Stromal cell of bone marrow (primary cell): ENCODE measurements at regions not wholly inside any gene's neighbourhood (a gene's known extent, or its start where the extent isn't known, plus 50 kb on each side); places are given as distances from the start of the nearest gene placed in this dataset.
"Not testable (repeated sequence)": the region's sequence is repeated elsewhere in the genome, so short reads cannot be mapped to it uniquely, and the experiment has no call there.

Experiments used
- DNase-seq: peaks from one replicate; pipeline ENCODE4 v3.0.0-alpha.2; 2012; ENCODE audit warnings: low read depth

- peak; percentile 35 for DNase-seq
These were observed 276.3 kb downstream of the RND3 start for GRCh38 chr2:150211164-150211631.

GRCh38 chr2:150209746-150210145 lies 277.7 kb downstream of the RND3 start:
- DNase-seq, result no peak

GRCh38 chr2:150208689-150209088 lies 278.8 kb downstream of the RND3 start:
- DNase-seq, result no peak

GRCh38 chr2:150207979-150208378 lies 279.5 kb downstream of the RND3 start:
- DNase-seq, result no peak

- DNase-seq, result peak; percentile 81
These were observed 283.0 kb downstream of the RND3 start for GRCh38 chr2:150204451-150204850.

GRCh38 chr2:150194816-150195215 lies 292.7 kb downstream of the RND3 start:
- not testable (repeated sequence) for DNase-seq

GRCh38 chr2:150192701-150193100 lies 294.8 kb downstream of the RND3 start:
- DNase-seq, result no peak

GRCh38 chr2:150191349-150191748 lies 296.1 kb downstream of the RND3 start:
- DNase-seq, result no peak

- DNase-seq, result no peak
These were observed 296.9 kb downstream of the RND3 start for GRCh38 chr2:150190546-150190945.

- DNase-seq, result no peak
These were observed 298.7 kb downstream of the RND3 start for GRCh38 chr2:150188800-150189199.

- DNase-seq, result no peak
These were observed 299.3 kb downstream of the RND3 start for GRCh38 chr2:150188177-150188576.

- no peak for DNase-seq
These were observed 304.8 kb downstream of the RND3 start for GRCh38 chr2:150182566-150183235.

GRCh38 chr2:150178591-150178990 lies 308.9 kb downstream of the RND3 start:
- no peak for DNase-seq

- no peak for DNase-seq
These were observed 312.5 kb downstream of the RND3 start for GRCh38 chr2:150174971-150175421.

GRCh38 chr2:150174056-150174805 lies 313.2 kb downstream of the RND3 start:
- no peak for DNase-seq

- DNase-seq, result no peak
These were observed 316.4 kb downstream of the RND3 start for GRCh38 chr2:150171065-150171548.

GRCh38 chr2:150169237-150169629 lies 318.2 kb downstream of the RND3 start:
- DNase-seq, result peak; percentile 93

- DNase-seq, result peak; percentile 33
These were observed 318.8 kb downstream of the RND3 start for GRCh38 chr2:150168595-150169236.

GRCh38 chr2:150167711-150168110 lies 319.8 kb downstream of the RND3 start:
- no peak for DNase-seq

- no peak for DNase-seq
These were observed 321.0 kb downstream of the RND3 start for GRCh38 chr2:150166313-150167051.

GRCh38 chr2:150165988-150166312 lies 321.5 kb downstream of the RND3 start:
- no peak for DNase-seq

- no peak for DNase-seq
These were observed 322.0 kb downstream of the RND3 start for GRCh38 chr2:150165442-150165841.
